DMS79 treated with DMSO at 0.1 percent for 48 hours (cell line): ENCODE measurements at regions not wholly inside any gene's neighbourhood (a gene's known extent, or its start where the extent isn't known, plus 50 kb on each side); places are given as distances from the start of the nearest gene placed in this dataset.

ENCODE experiments used
- DNase-seq: peaks from one replicate; lab custom pipeline; 2025; lab: John Stamatoyannopoulos, UW

- no peak for DNase-seq
Observed at GRCh38 chr7:11895337-11895736, 63.3 kb upstream of the THSD7A start.

- DNase-seq, result no peak
Observed at GRCh38 chr7:11896663-11897062, 64.7 kb upstream of the THSD7A start.

DNA sequence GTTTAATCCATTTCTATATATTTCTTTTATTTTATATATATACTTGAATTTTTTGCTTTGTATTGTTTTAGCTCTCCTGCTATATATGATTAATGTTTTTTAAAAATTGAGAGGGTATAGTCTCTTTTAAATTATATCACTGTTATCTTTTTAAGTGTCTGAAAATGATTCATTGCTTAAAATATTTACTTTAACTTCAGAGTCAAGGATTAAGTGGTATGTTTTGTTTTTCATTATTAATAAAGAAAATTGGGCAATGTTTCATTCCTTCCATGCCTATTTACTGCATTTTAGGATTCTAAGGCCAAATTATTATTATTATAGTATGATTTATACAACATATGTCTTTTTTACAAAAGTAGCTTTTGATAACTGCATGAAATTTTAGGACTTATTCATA is 67.2 kb upstream of the THSD7A start:
- no peak for DNase-seq

GRCh38 chr7:11910253-11910652 is 78.3 kb upstream of the THSD7A start:
- DNase-seq, result no peak

DNA sequence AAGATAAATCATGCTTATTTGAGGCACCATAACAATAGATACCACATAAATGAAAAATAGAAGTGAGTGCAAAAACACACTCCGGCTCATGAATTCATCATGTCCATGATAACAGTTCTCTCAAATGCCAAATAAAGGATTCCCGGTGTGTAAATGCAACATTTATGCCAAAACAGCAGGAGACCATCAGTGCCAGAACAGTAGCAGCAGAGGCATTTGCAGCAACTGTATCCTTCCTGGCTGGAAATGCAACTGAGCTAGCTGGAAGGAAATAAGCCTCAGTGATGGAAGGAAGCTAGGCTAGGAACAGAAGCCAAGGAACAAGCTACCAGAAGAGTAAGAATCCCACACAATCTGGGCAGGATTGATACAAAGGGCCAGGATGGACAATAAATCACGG is 79.9 kb upstream of the THSD7A start:
- no peak for DNase-seq

DNA sequence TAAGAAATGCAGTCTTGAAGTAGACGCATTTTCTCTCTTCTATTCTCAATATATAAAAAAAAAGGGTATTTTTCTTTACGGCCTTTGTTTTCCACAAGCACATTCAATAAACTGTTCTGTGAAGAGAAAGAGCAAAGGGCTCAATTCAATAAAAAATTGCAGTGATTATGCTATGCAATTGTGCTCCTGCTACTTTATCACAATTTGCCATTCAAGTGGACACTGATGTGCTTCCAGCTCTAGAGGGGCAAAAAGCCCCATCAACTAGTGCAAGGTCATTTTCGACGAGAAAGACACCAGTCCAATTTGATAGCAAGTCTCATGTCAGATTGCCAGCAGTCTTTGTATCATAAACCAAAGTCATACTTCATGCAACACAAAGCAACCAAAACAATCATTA is 82.6 kb upstream of the THSD7A start:
- no peak for DNase-seq

- DNase-seq, result no peak
Observed at GRCh38 chr7:11923376-11923930, 91.5 kb upstream of the THSD7A start.

DNA sequence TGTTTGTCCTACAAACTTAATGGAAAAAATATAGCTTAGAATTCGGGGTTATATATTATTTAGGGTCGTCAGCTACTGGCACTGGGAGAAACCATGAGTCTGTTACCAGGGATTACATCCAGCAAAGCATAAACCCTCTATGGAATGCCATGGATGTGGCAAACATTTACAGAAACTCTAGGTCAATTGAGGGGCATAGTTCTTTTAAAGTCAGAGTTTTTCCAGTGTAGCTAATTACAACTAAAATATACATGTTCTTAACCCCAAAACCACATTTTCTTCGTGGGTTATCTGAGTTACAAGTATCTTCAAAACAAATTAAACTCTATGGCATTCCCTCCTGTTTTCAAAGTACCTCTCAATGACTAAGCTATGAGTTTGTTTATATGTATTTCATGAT is 99.3 kb upstream of the THSD7A start:
- no peak for DNase-seq

DNA sequence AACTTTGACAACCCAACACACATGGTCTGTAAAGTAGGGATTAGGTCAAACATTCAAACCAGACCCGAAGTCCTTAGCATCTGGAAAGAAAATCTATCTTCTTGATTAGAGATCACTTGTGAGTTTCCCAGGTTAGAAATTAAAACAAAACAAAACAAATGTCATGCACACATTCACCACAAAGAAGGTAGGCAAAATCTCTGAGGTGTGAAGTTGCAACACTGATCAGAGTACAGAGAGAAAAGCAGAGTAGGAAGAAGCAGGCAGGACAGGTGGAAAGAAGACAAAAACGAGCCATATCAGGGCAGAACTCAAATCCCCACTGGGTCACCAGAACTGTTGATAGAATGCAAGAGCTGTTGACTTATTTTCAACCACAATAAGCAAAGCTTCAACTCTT is 102.8 kb upstream of the THSD7A start:
- DNase-seq, result no peak

DNA sequence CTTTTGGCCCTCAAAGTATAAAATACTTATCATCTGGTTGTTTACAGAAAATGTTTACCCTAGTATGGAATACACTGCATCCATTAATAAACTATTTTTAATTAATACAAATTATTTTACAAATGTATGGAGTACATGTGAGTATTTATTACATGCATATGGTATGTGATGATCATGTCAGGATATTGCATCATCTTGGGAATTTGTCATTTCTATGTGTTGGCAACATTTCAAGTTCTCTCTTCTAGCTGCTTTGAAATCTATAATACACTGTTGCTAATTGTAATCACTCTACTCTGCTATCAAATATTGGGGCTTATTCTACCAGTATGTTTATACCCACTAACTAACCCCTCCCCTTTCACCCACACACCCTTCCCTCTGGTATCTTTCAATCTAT is 103.9 kb upstream of the THSD7A start:
- no peak for DNase-seq

DNA sequence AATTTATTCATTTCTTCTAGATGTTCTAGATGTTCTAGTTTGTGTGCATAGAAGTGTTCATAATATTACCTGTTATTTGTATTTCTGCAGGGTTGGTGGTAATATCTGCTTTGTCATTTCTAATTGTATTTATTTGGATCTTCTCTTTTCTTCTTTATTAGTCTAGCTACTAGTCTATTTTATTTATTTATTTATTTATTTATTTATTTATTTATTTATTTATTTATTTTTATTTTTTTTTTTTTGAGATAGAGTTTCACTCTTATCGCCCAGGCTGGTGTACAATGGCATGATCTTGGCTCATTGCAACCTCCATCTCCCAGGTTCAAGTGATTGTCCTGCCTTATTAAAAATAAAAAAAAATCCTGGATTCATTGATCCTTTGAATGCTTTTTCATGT is 114.8 kb upstream of the THSD7A start:
- no peak for DNase-seq

DNA sequence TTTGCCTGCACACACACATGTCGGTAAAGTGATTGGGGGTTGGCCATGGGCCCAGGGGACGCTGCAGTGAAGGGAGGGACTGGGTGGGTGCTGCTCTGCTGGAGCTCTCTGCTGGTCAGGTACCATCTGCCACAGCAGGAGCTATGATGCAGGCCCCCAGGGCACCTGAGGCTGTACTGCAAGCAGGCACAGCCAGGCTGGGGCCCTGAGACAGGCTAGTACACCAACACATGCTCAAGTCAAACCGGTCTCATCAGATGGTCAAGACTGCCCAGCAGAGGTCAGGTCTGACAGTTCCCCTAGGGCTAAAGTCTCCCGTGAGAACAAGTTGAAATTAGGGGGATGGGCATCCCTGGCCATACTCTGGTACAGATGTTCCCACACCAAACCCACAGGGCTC is 118.3 kb upstream of the THSD7A start:
- no peak for DNase-seq

- no peak for DNase-seq
Observed at GRCh38 chr7:11950942-11951341, 118.9 kb upstream of the THSD7A start.

- no peak for DNase-seq
Observed at GRCh38 chr7:11951909-11952308, 119.9 kb upstream of the THSD7A start.

DNA sequence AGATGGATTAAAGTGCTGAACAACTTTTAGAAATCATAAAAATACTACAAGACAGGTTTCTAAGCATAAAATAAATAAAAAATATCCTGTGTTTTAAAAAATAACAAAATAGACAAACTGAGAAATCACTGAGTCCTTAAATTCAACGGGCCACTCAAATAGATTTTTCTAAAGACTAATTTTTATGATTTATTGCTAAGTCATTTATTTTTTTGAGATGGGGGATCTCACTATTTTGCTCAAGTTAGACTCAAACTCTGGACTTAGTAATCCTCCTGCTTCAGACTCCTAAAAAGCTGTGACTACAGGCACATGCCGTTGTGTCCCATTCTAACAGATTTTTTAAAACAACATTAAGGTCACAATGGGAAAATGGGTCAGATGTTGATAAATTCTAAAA is 121.0 kb upstream of the THSD7A start:
- no peak for DNase-seq

DNA sequence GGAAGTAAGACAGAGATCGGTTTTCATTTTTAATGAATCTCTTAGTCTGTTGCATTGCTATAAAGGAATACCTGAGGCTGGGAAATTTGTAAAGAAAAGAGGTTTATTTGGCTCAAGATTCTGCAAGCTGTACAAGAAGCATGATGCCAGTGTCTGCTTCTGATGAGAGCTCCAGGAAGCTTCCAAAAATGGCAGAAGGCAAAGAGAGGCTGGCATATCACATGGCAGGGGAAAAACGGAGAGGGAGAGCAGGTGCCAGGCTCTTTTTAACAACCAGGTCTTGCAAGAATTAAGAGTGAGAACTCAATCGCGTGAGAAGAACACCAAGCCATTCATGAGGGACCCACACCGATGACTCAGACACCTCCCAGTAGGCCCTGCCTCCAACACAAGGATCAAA is 125.0 kb upstream of the THSD7A start:
- no peak for DNase-seq

- no peak for DNase-seq
Observed at GRCh38 chr7:11957956-11958355, 126.0 kb upstream of the THSD7A start.

DNA sequence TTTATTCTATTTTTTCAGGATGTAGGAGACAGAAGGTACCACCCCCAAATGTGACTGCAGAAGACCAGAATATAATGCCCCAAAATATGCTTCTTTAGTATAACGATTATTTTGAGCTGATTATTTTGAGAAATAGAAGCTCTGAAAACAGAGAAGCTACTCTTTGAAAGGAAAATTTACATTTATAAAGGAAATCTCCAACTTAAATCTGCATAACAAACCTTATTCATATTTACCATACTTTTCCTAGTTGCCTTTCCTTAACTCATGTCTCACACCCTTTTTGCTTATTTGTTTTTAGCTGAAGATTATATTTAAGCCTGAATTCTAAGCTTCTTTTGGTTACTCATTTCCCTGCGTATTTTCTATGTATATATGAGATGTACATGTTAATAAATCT is 127.1 kb upstream of the THSD7A start:
- no peak for DNase-seq

DNA sequence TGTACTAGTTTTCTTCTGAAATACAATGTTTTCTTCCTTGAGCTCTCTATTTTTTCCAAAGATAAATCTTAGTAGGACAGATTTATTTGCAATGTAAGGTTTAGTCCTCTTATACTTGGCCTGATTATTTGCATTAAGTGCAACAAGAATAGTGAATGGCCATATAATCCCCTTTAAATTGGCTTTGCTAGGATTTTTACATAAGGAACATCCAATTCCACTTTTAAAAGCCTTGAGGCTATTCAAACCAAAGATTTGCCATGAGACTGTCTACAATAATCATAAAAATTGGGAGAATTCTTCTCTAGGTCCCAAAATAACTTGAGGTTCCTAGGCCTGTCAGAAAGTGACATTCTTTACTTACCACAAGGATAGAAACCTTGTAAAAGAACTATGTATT is 128.6 kb upstream of the THSD7A start:
- DNase-seq, result no peak

GRCh38 chr7:11969643-11970042 is 137.6 kb upstream of the THSD7A start:
- DNase-seq, result no peak

DNA sequence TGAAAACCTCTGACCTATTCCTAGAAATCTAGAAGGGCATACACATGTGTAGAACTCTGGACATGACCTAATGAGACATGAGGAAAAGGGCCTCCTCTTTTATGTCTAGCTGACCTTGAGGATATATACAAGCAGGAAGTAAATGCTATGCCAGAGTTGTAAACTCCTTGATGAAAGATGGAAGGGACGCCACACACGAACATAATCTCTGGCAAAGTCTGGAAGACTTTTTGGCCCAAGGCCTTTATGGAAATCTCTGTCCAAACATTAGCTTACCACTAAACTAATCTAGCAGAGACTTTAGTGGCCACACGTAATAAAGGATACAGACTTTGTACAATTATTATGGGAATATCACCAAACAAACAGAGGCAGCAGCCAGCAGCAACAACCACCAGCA is 138.1 kb upstream of the THSD7A start:
- DNase-seq, result no peak

DNA sequence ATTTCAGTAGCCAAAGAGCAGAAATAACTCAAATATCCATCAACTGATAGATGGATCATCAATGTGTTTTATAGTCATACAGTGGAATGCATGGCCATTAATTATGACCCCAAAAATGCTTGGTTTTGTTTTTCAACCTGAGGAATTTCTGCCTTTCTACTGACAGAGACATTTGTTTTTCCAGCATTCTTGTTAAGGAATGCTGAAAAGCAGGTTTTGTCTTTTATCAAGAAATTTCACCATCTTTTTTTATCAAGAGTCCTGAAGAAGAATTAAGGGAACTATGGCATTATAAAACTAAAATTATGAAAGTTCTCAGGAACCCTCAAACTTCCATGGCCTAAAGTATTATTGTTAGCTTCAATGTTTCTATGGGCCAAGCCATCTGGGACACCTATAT is 153.4 kb upstream of the THSD7A start:
- no peak for DNase-seq

DNA sequence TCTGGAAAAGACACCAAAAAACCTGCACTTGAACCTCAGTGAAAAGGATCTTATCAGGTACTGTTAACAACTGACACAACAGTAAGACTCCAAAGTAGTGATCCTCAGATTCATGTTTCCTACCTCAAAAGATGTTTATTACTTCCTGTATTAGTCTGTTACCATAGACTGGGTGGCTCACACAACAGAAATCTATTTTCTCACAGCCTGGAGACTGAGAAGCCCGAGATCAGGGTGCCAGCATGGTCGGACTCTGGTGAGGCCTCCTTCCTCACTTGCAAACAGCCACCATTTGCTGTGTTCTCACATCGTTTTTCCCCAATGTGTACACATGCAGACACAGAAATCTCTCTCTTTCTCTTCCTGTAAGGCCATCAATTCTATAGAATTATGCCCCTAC is 154.0 kb upstream of the THSD7A start:
- DNase-seq, result no peak

DNA sequence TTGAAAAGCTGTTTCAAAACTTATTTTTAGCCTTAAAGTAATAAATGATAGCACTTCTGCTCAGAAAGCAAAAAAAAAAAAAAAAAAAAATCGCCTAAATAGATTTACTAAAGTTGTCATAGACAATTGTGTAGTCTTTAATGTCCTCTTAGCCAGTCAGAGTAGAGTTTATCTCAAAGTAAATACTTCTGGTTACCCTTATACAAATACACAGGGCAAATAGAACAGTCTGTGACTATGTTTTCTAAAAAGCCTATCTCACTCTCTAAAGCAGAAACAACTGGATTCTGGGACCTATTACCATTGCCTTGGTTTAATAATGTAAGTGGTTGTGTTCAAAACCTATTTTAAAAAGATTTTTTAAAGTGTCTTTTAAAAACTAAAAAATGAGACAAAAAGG is 156.2 kb upstream of the THSD7A start:
- no peak for DNase-seq

DNA sequence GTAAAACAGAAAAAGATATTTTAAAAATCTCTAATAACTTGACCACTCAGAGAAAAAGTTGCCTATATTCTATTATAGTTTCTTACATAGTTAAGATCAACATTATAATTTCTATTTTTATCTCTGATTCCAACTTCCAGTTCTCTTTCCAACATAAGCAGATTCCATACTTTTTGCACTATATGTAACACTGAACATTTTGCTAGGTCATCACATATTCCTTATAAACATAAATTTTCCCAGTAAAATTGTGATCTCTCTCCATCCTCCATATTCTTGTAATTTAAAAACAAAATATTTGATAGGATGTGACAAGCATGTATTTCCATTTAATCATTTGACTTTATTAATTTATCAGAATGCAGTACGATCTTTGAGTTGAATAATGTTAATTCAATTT is 170.4 kb upstream of the THSD7A start:
- DNase-seq, result no peak
